ENCODE measurements at regions not wholly inside any gene's neighbourhood (a gene's known extent, or its start where the extent isn't known, plus 50 kb on each side); places are given as distances from the start of the nearest gene placed in this dataset.
"Not testable (repeated sequence)": the region's sequence is repeated elsewhere in the genome, so short reads cannot be mapped to it uniquely, and the experiment has no call there.

DNA sequence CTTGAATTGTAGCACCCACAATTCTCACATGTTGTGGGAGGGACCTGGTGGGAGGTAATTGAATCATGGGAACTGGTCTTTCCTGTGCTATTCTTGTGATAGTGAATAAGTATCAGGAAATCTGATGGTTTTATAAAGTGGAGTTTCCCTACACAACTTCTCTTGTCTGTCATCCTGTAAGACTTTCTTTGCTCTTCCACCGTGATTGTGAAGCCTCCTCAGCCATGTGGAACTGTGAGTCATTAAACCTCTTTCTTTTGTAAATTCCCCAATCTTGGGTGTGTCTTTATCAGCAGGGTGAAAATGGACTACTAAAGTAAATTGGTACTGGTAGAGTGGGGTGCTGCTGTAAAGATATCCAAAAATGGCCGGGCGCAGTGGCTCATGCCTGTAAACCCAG is 215.6 kb downstream of the LIG4 start:
- no peak for DNase-seq

GRCh38 chr13:107994137-107994536 is 221.2 kb downstream of the LIG4 start:
- DNase-seq = no peak

- no peak for DNase-seq
Measured at GRCh38 chr13:107993239-107993949, 221.9 kb downstream of the LIG4 start.

DNA sequence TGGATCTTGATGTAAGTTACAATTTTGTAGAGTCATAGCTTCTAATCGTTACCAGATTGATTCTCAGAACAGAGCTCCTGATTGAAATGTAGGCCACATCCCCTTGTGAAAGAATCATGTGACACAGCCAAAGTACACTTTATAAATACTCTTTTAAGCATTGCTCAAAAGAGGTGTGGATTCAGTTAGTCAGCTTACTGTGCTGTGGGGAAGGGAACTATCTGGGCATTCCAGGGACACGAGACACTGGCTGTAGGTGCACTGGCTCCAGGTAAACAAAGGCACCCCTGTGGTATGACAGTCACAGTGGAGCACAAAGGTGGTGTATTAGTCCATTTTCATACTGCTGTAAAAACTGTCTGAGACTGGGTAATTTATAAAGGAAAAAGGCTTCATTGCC is 222.8 kb downstream of the LIG4 start:
- no peak for DNase-seq

DNA sequence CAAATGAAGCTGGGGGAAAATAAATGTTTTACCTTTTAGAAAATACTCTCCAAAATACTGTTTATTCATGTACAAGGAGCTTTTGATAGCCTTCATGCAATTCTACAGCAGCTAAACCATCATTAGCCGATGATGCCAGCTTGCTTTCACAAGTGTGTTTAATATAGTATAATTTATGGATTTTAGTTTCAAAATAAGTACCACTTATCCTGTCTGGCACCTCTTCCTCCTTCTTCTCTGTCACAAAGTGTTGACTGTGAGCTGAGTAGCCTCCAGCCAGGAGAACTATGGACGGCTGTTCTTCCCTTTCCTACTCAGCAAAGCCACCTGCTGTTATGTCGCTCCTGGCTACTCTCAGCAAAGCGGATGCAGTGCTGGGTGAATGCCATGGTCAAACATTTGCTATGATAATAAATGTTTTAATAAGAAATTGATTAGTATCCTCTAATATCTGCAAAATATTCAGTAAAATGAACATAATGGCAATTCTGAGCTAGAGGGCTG is 238.2 kb downstream of the LIG4 start:
- no peak for DNase-seq

DNA sequence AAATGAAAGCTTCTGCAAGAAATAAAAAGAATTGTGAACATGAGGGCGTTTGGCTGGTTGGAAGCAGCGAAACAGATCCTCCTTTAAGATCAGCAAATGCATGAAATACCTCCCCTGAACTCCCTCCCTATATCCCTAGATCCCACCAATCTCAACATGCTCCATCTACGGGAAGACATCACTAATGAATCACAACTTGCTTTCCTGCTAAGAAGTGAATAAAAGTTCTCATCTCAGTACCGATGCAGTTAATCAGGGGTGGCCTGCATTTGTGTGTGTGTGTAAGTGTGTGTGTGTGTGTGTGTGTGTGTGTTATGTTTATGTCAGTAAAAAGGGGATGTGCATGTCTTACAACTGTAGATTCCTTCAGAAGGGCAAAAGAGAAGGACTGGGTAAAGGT is 238.7 kb downstream of the LIG4 start:
- DNase-seq = no peak

DNA sequence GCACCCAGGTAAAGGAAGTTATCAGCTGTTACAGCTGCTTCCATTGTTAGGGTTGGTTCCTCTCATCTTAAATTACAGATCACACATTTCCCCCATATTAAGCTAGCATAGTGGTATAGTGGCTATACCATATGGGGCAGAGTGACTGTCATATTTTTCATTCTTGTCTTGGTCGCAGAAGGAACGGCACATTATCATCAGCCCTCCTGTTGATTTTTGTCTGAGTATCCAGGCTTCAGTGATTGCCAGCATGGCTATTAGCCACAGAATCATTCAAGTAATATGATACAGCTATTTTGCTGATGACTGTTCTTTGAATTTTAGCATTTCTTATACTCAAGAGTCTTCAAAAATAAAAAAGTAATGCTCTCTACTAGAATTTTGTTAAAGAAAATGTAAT is 240.9 kb downstream of the LIG4 start:
- DNase-seq = no peak

DNA sequence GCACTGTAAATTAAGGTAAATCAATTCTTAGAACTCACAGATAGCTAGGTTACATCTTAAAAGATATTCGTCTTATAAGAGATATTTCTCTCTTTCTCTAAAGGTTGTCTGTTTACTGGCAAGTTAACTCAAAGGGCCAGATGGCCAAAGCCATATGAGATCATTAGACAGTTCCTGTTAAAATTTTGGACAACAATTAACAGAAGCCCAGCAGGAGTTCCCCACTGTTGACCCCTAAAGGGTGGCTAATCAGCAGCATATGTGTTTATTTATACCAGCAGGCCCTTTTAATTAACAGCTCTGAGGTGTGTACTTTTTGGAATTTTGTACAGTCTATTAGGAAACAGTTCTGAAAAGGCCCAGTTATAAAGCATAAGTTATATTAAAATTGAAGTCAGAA is 245.8 kb downstream of the LIG4 start:
- DNase-seq = no peak

DNA sequence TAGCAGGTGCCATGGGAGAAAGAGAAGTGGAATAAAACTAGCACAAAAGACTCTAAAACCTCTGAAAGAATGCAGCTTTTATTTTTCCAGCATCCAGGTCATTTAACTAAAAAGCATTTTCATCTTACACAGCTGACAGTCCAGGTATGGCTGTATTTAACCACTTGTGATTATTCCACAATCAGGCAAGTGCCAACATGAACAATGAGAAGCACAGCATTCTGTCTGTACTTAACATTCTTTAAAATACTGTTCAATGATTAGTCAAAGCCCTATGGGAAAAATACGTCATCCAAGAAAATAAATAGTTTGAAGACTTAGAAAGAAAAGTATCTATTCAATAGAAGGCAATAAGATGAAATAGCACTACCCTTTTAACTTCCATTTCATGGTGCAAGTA is 246.9 kb downstream of the LIG4 start:
- DNase-seq = no peak

DNA sequence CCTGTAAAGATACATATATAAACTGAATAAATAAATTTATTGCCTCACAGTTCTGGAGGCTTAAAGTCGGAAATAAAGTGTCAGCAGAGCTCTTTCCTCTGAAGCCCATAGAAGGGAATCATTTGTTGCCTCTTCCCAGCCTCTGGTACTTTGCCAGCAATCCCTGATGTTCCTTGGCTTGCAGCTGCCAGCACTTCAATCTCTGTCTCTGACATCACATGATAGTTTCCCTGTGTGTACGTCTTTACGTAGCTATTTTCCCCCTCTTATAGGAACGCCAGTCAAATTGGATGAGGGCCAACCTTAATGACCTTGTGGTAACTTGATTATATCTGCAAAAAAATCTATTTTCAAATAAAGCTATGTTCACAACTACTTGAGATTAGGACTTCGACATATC is 250.9 kb downstream of the LIG4 start:
- no peak for DNase-seq

GRCh38 chr13:107961849-107962608 is 253.3 kb downstream of the LIG4 start:
- no peak for DNase-seq

DNA sequence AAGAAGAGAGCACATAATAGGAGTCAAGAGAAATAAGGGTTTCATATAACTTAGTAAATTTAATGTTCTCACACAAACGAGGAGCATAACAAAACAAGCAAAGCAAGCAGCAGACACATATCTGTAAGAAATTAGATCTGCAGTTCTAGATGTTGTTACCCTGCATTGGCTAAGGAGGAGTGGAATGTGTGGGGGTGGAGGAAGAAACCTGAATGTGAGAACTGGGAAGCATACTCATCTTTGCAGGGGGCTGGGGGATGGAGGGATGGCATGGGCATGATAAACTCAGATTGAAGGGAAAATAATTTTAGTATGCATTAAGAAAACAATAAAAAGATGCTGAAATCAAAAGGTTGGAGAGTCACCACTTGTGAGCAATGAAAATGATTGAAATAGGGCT is 255.0 kb downstream of the LIG4 start:
- no peak for DNase-seq

- DNase-seq = no peak
Measured at GRCh38 chr13:107956889-107957288, 258.4 kb downstream of the LIG4 start.

GRCh38 chr13:107942030-107942617 is 273.2 kb downstream of the LIG4 start:
- DNase-seq = no peak

DNA sequence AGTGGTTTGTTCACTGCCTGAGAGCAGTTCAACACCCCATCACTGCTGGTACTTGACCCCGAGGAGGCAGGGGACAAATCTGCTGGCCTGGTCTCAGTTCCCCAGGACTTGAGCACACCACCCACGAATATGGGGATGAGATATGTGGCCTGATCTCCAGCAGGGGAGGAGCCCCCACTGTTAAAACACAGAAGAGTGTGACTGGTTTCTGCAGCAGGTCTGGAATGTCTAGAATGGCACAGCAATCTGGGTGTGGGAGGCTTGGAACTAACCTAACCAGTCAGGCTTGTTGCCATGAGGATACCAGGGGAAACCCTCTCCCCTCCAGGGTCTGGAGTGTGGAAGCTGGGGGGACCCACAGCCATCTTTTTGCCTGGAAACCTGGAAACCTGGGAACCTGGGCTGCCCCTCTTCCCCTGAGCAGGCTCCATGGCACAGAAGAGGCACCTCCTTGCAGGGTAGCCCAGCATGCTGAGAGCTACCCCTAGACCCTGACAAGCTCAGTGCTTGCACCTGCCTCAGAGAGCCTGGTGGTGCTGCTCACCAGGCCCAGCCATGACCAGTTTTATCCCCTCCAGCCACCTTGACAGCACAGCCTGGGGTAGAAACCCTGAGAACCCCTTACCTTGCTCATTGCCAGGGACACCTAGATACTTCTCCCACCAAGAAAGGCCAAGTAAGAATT is 273.8 kb downstream of the LIG4 start:
- DNase-seq = no peak

DNA sequence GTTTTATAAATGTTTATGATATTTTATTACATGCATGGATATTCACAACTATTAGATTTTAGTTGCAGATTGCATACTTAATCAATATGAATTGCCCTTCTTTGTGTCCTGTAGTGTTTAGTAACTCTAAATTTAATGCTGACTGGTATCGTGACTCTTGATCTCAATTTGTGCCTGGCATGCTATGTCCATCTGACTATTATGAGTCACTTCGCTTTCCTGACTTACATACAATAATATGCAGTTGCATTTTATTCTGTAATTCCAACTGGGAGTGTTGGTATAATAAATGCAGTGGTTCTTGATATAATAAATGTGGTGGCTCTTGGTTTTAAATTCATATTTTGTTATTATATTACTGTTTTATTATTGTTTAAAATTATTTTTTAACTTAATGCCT is 277.5 kb downstream of the LIG4 start:
- DNase-seq = no peak

DNA sequence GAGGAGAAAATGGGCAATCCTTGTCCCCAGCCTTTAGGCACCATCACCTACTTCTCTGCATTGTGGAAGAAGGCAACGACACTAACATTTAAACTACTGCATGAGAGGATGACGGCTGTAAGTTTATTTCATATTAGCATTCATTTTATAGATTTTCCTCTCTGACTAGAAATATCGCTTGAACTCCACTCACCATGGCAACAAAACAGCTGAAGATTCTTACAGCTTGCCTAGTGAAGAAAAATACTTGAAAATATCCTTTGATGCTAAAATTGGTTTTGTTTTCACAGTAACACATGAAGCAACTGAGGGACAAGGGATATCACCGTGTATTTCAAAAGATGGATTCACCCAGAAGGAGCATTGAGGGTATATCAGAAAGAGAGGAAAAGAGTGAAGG is 284.3 kb downstream of the LIG4 start:
- DNase-seq = no peak

GRCh38 chr13:107928762-107929161 is 286.6 kb downstream of the LIG4 start:
- DNase-seq = no peak

DNA sequence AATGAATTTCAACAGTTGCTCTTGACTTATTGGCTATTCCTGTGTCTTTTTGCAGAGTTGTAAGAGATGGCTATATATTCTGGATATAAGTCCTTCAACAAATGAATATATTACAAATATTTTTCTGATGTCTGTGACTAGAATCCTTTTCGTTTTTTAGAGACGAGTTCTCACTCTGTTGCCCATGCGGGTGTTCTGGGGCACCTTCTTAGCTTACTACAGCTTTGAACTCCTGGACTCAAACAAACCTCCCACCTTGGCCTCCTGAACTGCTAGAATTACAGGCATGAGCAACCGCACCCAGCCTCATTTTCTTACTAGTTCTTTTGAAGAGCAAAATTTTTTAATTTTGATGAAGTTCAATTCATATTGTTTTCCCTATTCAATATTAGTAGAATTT is 287.8 kb downstream of the LIG4 start:
- no peak for DNase-seq

- not testable (repeated sequence) for DNase-seq
Measured at GRCh38 chr13:107926515-107926914, 288.8 kb downstream of the LIG4 start.

- DNase-seq = not testable (repeated sequence)
Measured at GRCh38 chr13:107916902-107917301, 298.4 kb downstream of the LIG4 start.

DNA sequence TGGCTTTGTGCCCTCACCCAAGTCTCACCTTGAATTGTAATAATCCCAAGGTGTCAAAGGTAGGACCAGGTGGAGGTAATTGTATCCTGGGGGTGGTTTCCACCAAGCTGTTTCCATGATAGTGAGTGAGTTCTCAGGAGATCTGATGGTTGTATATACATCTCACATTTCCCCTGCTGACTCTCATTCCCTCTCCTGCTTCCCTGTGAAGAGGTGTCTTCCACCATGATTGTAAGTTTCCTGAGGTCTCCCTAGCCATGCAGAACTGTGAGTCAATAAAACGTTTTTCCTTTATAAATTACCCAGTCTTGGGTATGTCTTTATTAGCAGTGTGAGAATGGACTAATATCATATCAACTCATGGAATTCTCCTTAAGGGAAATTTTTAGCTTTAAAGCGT is 302.6 kb downstream of the LIG4 start:
- DNase-seq = no peak

- DNase-seq = no peak
Measured at GRCh38 chr13:107907065-107907805, 308.1 kb downstream of the LIG4 start.
